GM23338 (cell line): ENCODE measurements at regions not wholly inside any gene's neighbourhood (a gene's known extent, or its start where the extent isn't known, plus 50 kb on each side); places are given as distances from the start of the nearest gene placed in this dataset.

ENCODE experiments used
- ATAC-seq: fragments of 200-7000 bp; cut with Tn5 transposase; 3 replicates; pipeline ENCODE4 v1.9.1; 2020
- DNase-seq: peaks from one replicate; pipeline ENCODE4 v3.0.0-alpha.2; 2015; ENCODE audit warnings: low spot score
- H2AFZ ChIP-seq: fragments of 200-600 bp; sonication (generic); 2 replicates; pipeline ENCODE4 v1.8.0; 2016; ENCODE audit warnings: antibody characterized with exemption, mild to moderate bottlenecking, moderate library complexity
- H3F3A ChIP-seq: fragments of 200-600 bp; sonication (generic); replicated peaks from 2 replicates; pipeline ENCODE4 v1.8.0; 2017; ENCODE audit warnings: antibody characterized with exemption, mixed run types, low read depth
- H3K27ac ChIP-seq: fragments of 200-600 bp; sonication (generic); 2 replicates; pipeline ENCODE4 v1.6.1; 2016; ENCODE audit warnings: low read depth
- H3K27me3 ChIP-seq: fragments of 200-600 bp; sonication (generic); 2 replicates; pipeline ENCODE4 v1.8.0; 2016; ENCODE audit warnings: mild to moderate bottlenecking, mixed run types, moderate library complexity; ENCODE audit not compliant: insufficient read depth
- H3K36me3 ChIP-seq: fragments of 200-600 bp; sonication (generic); 2 replicates; pipeline ENCODE4 v1.8.0; 2016; ENCODE audit warnings: mild to moderate bottlenecking; ENCODE audit not compliant: insufficient read depth
- H3K4me1 ChIP-seq: fragments of 200-600 bp; sonication (generic); 2 replicates; pipeline ENCODE4 v1.8.0; 2016; ENCODE audit warnings: mild to moderate bottlenecking, moderate library complexity; ENCODE audit not compliant: insufficient read depth
- H3K4me2 ChIP-seq: fragments of 200-600 bp; sonication (generic); 2 replicates; pipeline ENCODE4 v1.7.1; 2017; ENCODE audit warnings: mixed run types
- H3K4me3 ChIP-seq: fragments of 200-600 bp; sonication (generic); 2 replicates; pipeline ENCODE4 v1.6.1; 2016; ENCODE audit warnings: mixed run types
- H3K79me2 ChIP-seq: fragments of 200-600 bp; sonication (generic); replicated peaks from 2 replicates; pipeline ENCODE4 v1.8.0; 2017; ENCODE audit warnings: mild to moderate bottlenecking; ENCODE audit not compliant: insufficient read depth
- H3K9me2 ChIP-seq: fragments of 200-600 bp; sonication (generic); 2 replicates; pipeline ENCODE4 v1.8.0; 2017; ENCODE audit not compliant: insufficient read depth
- H4K20me1 ChIP-seq: fragments of 200-600 bp; sonication (generic); replicated peaks from 2 replicates; pipeline ENCODE4 v1.8.0; 2017; ENCODE audit warnings: mild to moderate bottlenecking; ENCODE audit not compliant: insufficient read depth
- H3K27ac Mint-ChIP-seq: 2 replicates; pipeline ENCODE4 v1.8.0; 2020; ENCODE audit warnings: inconsistent platforms, mild to moderate bottlenecking, moderate library complexity, mixed read lengths
- H3K27me3 Mint-ChIP-seq: 3 replicates; pipeline ENCODE4 v1.8.0; 2022; ENCODE audit warnings: low read depth, mild to moderate bottlenecking, moderate library complexity, mixed read lengths, inconsistent platforms; ENCODE audit not compliant: insufficient read depth, poor library complexity
- H3K36me3 Mint-ChIP-seq: 3 replicates; pipeline ENCODE4 v1.8.0; 2021; ENCODE audit warnings: low read depth, mild to moderate bottlenecking, inconsistent platforms, moderate library complexity, mixed read lengths
- H3K4me1 Mint-ChIP-seq: 3 replicates; pipeline ENCODE4 v1.8.0; 2020; ENCODE audit warnings: mild to moderate bottlenecking, inconsistent platforms, mixed read lengths
- H3K4me3 Mint-ChIP-seq: 3 replicates; pipeline ENCODE4 v1.8.0; 2021; ENCODE audit warnings: moderate library complexity, mild to moderate bottlenecking, inconsistent platforms, mixed read lengths
- H3K9me3 Mint-ChIP-seq: 3 replicates; pipeline ENCODE4 v1.8.0; 2020; ENCODE audit warnings: moderate library complexity, mild to moderate bottlenecking, inconsistent platforms, mixed read lengths
- CREB1 ChIP-seq: fragments of 250-450 bp; sonication (Bioruptor Pico); IDR thresholded peaks from 2 replicates; pipeline ENCODE4 v1.5.0; 2020; ENCODE audit warnings: low read depth, mild to moderate bottlenecking, moderate library complexity
- CTCF ChIP-seq, 2 experiments: fragments of 200-600 bp in 1 of 2; sonication (generic) in 1 of 2; conservative IDR thresholded peaks; 2 replicates each; pipeline versions ENCODE4 v1.5.1 to v1.6.1; 2016 to 2017; ENCODE audit warnings: antibody characterized with exemption in 2 of 2, low read depth in 2 of 2, mild to moderate bottlenecking in 2 of 2, moderate library complexity in 1 of 2
- ETS1 ChIP-seq: IDR thresholded peaks from 2 replicates; pipeline ENCODE4 v1.6.1; 2016; ENCODE audit warnings: antibody characterized with exemption
- EZH2 ChIP-seq: fragments of 200-600 bp; sonication (generic); IDR thresholded peaks from one replicate; pipeline ENCODE4 v1.8.0; 2017; ENCODE audit warnings: antibody characterized with exemption, mild to moderate bottlenecking, low read depth; ENCODE audit not compliant: unreplicated experiment
- EZH2phosphoT487 ChIP-seq: fragments of 200-600 bp; sonication (generic); IDR thresholded peaks from one replicate; pipeline ENCODE4 v1.8.1; 2018; ENCODE audit warnings: antibody characterized with exemption; ENCODE audit not compliant: unreplicated experiment
- JUNB ChIP-seq: IDR thresholded peaks from one replicate; pipeline ENCODE4 v1.6.1; 2016; ENCODE audit warnings: antibody characterized with exemption; ENCODE audit not compliant: unreplicated experiment
- NANOG ChIP-seq: IDR thresholded peaks from 2 replicates; pipeline ENCODE4 v1.6.1; 2016; ENCODE audit warnings: antibody characterized with exemption, borderline replicate concordance
- POLR2AphosphoS5 ChIP-seq: IDR thresholded peaks from 2 replicates; pipeline ENCODE4 v1.6.1; 2016; ENCODE audit warnings: antibody characterized with exemption, low read depth
- REST ChIP-seq: IDR thresholded peaks from one replicate; pipeline ENCODE4 v1.6.1; 2018; ENCODE audit warnings: antibody characterized with exemption; ENCODE audit not compliant: unreplicated experiment
- STAT1 ChIP-seq: IDR thresholded peaks from one replicate; pipeline ENCODE4 v1.6.1; 2016; ENCODE audit warnings: antibody characterized with exemption; ENCODE audit not compliant: unreplicated experiment
- ZNF114 ChIP-seq: fragments of 250-450 bp; sonication (Bioruptor Pico); IDR thresholded peaks from 2 replicates; pipeline ENCODE4 v1.5.0; 2020; ENCODE audit warnings: mild to moderate bottlenecking, moderate library complexity
- ZNF331 ChIP-seq: fragments of 250-450 bp; sonication (Bioruptor Pico); IDR thresholded peaks from 2 replicates; pipeline ENCODE4 v1.5.0; 2020; ENCODE audit warnings: low read depth, mild to moderate bottlenecking, moderate library complexity
- ZNF462 ChIP-seq: fragments of 250-450 bp; sonication (Bioruptor Pico); IDR thresholded peaks from 2 replicates; pipeline ENCODE4 v1.5.0; 2020; ENCODE audit warnings: mild to moderate bottlenecking, moderate library complexity

- Histone ChIP-seq H3K79me2 (no peaks in the 10 kb centered on the region), H3K27me3 (no peaks in the 10 kb centered on the region), H3F3A (no peaks in the 10 kb centered on the region), H3K9me2 (no peaks in the 10 kb centered on the region; the same call in 1 of the 2 replicates), H3K36me3 (no peaks in the 10 kb centered on the region), H2AFZ (no peak overlapping the region), H4K20me1 (no peaks in the 10 kb centered on the region), H3K4me1 (no peaks in the 10 kb centered on the region), H3K4me3 (no peak overlapping the region), H3K4me2 (no peak overlapping the region), H3K27ac (no peak overlapping the region)
- ATAC-seq (no peak), DNase-seq (no peak)
- Mint-ChIP-seq H3K9me3 (no peaks in the 10 kb centered on the region), H3K36me3 (no peaks in the 10 kb centered on the region), H3K4me3 (no peak overlapping the region), H3K27me3 (peaks cover 2% of the 10 kb centered on the region), H3K27ac (no peak overlapping the region), H3K4me1 (no peaks in the 10 kb centered on the region)
- TF ChIP-seq POLR2AphosphoS5 (no peak), ZNF331 (CRISPR knock-in tag) (no peak), ZNF114 (CRISPR knock-in tag) (no peak), ZNF462 (CRISPR knock-in tag) (no peak), REST (no peak), ETS1 (no peak), NANOG (no peak), CREB1 (no peak), STAT1 (no peak), EZH2 (no peak), EZH2phosphoT487 (no peak), JUNB (no peak), CTCF (conservative IDR thresholded peaks at IDR 0.05; ENCODE audit: low read depth in 2 of 2) (no peak)
Observed at GRCh38 chr9:106387965-106388364, 475.0 kb upstream of the ZNF462 start.
